ENCODE measurements at regions not wholly inside any gene's neighbourhood (a gene's known extent, or its start where the extent isn't known, plus 50 kb on each side); places are given as distances from the start of the nearest gene placed in this dataset.
"Not testable (repeated sequence)": the region's sequence is repeated elsewhere in the genome, so short reads cannot be mapped to it uniquely, and the experiment has no call there.

DNA sequence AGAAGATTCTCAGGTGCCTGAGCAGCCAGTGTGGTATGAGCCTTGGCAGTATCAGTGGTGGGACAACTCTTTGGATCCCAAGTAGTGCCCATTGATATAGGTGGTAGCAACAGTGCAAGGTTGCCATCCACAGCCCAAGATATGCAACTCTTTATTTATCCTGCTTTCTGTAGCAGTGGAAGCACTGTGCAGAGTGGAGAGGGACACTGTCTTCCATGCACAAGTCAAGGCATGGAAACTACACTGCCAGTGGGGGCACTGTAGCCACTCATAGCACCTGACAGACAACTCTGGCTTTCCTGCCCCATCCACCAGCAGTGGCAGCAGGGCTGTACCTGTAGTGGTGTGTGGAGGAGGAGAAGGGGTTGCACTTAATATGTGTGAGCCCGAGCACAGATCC, 409.6 kb upstream of the TMEFF2 start:
- ChIA-PET CTCF (no interaction called here), POLR2A (no interaction called here)
- no peak for DNase-seq (ENCODE audit: low read depth, low spot score)
- TF ChIP-seq, protein P1, sequence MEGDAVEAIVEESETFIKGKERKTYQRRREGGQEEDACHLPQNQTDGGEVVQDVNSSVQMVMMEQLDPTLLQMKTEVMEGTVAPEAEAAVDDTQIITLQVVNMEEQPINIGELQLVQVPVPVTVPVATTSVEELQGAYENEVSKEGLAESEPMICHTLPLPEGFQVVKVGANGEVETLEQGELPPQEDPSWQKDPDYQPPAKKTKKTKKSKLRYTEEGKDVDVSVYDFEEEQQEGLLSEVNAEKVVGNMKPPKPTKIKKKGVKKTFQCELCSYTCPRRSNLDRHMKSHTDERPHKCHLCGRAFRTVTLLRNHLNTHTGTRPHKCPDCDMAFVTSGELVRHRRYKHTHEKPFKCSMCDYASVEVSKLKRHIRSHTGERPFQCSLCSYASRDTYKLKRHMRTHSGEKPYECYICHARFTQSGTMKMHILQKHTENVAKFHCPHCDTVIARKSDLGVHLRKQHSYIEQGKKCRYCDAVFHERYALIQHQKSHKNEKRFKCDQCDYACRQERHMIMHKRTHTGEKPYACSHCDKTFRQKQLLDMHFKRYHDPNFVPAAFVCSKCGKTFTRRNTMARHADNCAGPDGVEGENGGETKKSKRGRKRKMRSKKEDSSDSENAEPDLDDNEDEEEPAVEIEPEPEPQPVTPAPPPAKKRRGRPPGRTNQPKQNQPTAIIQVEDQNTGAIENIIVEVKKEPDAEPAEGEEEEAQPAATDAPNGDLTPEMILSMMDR (IDR thresholded peaks at IDR 0.05; ENCODE audit: insufficient read depth, low read length, missing control alignments) = no peak
- H3K4me3 ChIP-seq (ENCODE audit: low read depth, low read length) = no peak overlapping the region

DNA sequence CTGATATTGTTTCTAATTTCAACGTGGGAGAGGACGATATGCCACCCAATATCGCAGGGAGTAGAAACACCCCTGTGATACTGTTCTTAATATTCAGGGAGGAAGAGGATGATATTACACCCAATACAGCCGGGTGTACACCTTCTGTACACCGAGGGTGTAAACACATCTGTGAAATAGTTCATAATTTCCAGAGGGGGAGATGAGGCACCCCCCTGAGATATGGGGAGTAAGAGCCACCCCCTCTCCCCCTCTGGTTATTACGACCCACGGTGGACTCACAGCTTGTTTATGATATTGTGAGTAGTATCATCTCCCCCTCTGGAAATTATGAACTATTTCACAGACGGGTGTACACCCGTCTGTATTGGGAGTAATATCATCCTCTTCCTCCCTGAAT, 403.9 kb upstream of the TMEFF2 start:
- H3K4me3 ChIP-seq (ENCODE audit: low read depth, low read length); DNase-seq (ENCODE audit: low read depth, low spot score); CTCF ChIA-PET; POLR2A ChIA-PET: not testable (repeated sequence)

DNA sequence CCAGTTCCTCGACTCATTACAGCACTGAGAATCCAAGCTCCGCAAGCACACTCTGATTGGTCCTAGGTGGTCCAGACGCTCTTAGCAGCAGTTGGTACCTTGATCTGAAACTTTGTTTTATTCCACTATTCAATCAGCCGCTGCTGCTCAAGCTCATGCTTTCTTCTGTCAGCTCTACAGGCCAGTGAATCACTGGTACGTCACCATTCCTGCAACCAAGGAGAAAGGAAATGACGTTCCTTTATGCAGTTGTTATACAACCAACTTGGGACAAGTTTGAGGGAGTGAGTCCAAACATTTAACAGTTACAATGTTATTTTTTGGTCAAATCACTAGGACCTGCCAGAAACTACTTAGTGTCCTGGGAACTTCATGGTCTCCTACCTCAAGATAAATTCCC, 398.8 kb upstream of the TMEFF2 start:
- no peak overlapping the region for H3K4me3 ChIP-seq (ENCODE audit: low read depth, low read length)
- TF ChIP-seq, protein P1 (IDR thresholded peaks at IDR 0.05; ENCODE audit: insufficient read depth, low read length, missing control alignments) = no peak
- ChIA-PET CTCF (no interaction called here), POLR2A (no interaction called here)
- no peak for DNase-seq (ENCODE audit: low read depth, low spot score)

DNA sequence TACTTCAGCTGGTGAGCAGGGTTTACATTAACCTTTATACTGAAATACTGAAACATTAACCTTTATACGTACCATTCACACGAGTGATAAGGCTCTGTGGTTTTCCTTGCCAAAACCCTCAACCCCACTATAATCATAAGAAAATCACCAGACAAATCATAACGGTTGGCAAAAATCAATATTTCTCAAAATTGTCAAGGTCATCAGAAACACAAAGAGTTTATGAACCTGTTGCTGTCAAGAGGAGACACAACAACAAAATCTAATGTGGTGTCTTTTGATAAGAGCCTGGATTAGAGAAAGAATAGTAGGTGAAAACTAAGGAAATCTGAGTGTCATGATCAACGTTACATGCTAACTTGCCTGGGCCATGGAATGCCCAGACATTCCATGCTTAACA, 396.9 kb upstream of the TMEFF2 start:
- no peak for DNase-seq (ENCODE audit: low read depth, low spot score)
- TF ChIP-seq, protein P1 (IDR thresholded peaks at IDR 0.05; ENCODE audit: insufficient read depth, low read length, missing control alignments) = no peak
- POLR2A ChIA-PET = no interaction called here
- CTCF ChIA-PET = no interaction called here
- H3K4me3 ChIP-seq (ENCODE audit: low read depth, low read length) = no peak overlapping the region

DNA sequence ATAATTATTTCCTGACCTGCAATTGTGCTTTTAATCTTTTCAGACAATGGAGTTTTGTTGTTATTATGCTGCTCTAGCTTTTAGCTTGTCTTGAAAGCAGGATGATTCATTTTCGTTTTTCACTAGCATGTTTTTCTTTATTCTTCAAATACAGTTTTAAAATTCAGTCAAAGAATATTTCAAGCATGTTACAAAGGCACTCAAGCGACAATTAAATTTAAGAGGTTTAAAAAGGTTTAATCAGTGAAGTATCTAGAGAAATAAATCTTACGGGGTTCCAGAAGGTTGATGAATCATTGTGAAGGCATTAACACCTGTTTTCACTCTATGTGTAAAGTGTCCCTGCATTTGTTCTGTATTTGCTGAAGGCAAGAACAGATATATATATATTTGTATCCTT, 390.7 kb upstream of the TMEFF2 start:
- DNase-seq (ENCODE audit: low read depth, low spot score) = no peak
- ChIA-PET CTCF (no interaction called here), POLR2A (no interaction called here)

DNA sequence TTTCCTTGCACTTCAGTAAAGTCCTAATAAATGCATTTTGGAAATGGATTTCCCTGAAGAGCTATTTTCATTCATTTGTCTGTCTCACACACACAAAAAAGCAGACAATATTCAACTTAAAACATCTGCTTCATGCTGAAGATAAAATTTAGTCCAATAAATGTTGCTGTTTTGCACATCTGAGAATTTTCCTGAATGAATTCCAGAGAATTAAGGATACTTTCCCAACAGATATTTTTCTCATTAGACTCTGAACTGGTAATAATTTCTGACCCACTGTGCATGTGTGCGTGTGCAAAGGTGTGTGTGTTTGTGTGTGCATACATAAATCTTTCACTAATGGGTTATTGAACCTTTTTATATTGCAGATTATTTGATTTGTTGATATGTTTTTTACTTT, 390.2 kb upstream of the TMEFF2 start:
- TF ChIP-seq, protein P1 (IDR thresholded peaks at IDR 0.05; ENCODE audit: insufficient read depth, low read length, missing control alignments) = no peak
- POLR2A ChIA-PET = no interaction called here
- no peak overlapping the region for H3K4me3 ChIP-seq (ENCODE audit: low read depth, low read length)
- DNase-seq (ENCODE audit: low read depth, low spot score) = no peak
- CTCF ChIA-PET = no interaction called here

More for the DNA sequence above, 390.7 kb upstream of the TMEFF2 start:
- H3K4me3 ChIP-seq (ENCODE audit: low read depth, low read length) = no peak overlapping the region
- TF ChIP-seq, protein P1 (IDR thresholded peaks at IDR 0.05; ENCODE audit: insufficient read depth, low read length, missing control alignments) = no peak

DNA sequence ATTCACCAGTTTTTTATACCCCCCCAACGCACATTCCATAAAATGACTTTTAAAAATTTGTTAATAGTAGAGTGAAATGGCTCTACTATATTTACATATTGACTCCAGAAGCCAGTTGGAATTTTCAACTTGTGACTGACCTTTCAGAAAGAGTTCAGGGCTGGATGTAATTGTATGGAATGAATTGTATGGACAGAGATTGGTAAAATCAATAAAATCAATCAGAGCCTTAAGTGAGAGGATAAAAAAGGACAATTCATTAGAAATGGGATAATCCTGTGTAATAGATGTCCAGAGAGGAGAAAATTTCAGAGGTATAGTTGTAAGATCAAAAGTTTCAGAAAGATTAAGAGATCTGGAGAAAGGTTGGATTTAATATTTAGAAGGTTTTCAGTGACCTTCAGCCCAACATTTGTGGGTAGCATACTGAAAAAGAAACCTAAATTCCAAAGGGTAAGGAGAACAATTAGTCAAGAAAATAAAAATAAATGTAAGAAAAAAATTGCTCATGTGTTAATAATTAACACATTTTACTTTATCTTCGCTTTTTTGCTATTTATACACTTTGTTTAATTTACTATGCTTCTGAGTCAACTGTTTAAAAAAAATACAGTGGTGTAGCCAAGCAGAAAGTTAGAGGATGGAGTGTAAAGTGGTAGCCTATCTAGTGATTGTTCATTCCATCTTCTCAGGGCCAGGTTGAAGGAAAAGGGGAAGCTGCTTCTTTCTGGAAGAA, 385.4 kb upstream of the TMEFF2 start:
- ChIA-PET CTCF (no interaction called here), POLR2A (no interaction called here)
- H3K4me3 ChIP-seq (ENCODE audit: low read depth, low read length) = no peak overlapping the region
- no peak for DNase-seq (ENCODE audit: low read depth, low spot score)
- TF ChIP-seq, protein P1 (IDR thresholded peaks at IDR 0.05; ENCODE audit: insufficient read depth, low read length, missing control alignments) = no peak

Data from AG04449 (cell line).